ENCODE measurements at regions not wholly inside any gene's neighbourhood (a gene's known extent, or its start where the extent isn't known, plus 50 kb on each side); places are given as distances from the start of the nearest gene placed in this dataset.

- no peak overlapping the region for H3K4me3 ChIP-seq
- no peaks in the 10 kb centered on the region for H3K27me3 ChIP-seq
- WGBS, result 44% methylated on average over 5 of the region's 5 CpGs
- no peak overlapping the region for H3K27ac ChIP-seq
- TF ChIP-seq CTCF (IDR thresholded peaks at IDR 0.05) (no peak), POLR2A (IDR thresholded peaks at IDR 0.05) (no peak), EP300 (IDR thresholded peaks at IDR 0.05) (no peak), POLR2AphosphoS5 (IDR thresholded peaks at IDR 0.05) (no peak)
- no peaks in the 10 kb centered on the region for H3K36me3 ChIP-seq
- no peaks in the 10 kb centered on the region for H3K4me1 ChIP-seq
- no peak for DNase-seq (ENCODE audit: low spot score in 2 of 2)
- no peaks in the 10 kb centered on the region for H3K9me3 ChIP-seq
Measured at GRCh38 chr11:127114035-127114434, 113.5 kb upstream of the KIRREL3 start.

- Histone ChIP-seq H3K27ac (no peak overlapping the region), H3K36me3 (no peaks in the 10 kb centered on the region), H3K9me3 (no peaks in the 10 kb centered on the region), H3K4me1 (no peaks in the 10 kb centered on the region), H3K4me3 (no peak overlapping the region), H3K27me3 (no peaks in the 10 kb centered on the region)
- 52% methylated on average over 6 of the region's 6 CpGs for WGBS
- DNase-seq (ENCODE audit: low spot score in 2 of 2), result no peak
- TF ChIP-seq EP300 (IDR thresholded peaks at IDR 0.05) (no peak), POLR2A (IDR thresholded peaks at IDR 0.05) (no peak), CTCF (IDR thresholded peaks at IDR 0.05) (no peak), POLR2AphosphoS5 (IDR thresholded peaks at IDR 0.05) (no peak)
Measured at GRCh38 chr11:127110542-127110941, 110.0 kb upstream of the KIRREL3 start.

GRCh38 chr11:127109796-127110480 is 109.4 kb upstream of the KIRREL3 start:
- H3K4me3 ChIP-seq, result no peak overlapping the region
- no peaks in the 10 kb centered on the region for H3K9me3 ChIP-seq
- H3K36me3 ChIP-seq, result no peaks in the 10 kb centered on the region
- no peak overlapping the region for H3K27ac ChIP-seq
- no peaks in the 10 kb centered on the region for H3K27me3 ChIP-seq
- TF ChIP-seq EP300 (IDR thresholded peaks at IDR 0.05), result no peak
- no peak for TF ChIP-seq POLR2A (IDR thresholded peaks at IDR 0.05)
- no peak for TF ChIP-seq CTCF (IDR thresholded peaks at IDR 0.05)
- no peak for TF ChIP-seq POLR2AphosphoS5 (IDR thresholded peaks at IDR 0.05)
- WGBS, result 59% methylated on average over 5 of the region's 5 CpGs
- no peak for DNase-seq (ENCODE audit: low spot score in 2 of 2)
- H3K4me1 ChIP-seq, result no peaks in the 10 kb centered on the region

- TF ChIP-seq EP300 (IDR thresholded peaks at IDR 0.05) (no peak), POLR2AphosphoS5 (IDR thresholded peaks at IDR 0.05) (no peak), POLR2A (IDR thresholded peaks at IDR 0.05) (no peak), CTCF (IDR thresholded peaks at IDR 0.05) (no peak)
- no peaks in the 10 kb centered on the region for H3K4me1 ChIP-seq
- H3K27ac ChIP-seq, result no peak overlapping the region
- H3K4me3 ChIP-seq, result no peak overlapping the region
- H3K27me3 ChIP-seq, result no peaks in the 10 kb centered on the region
- no peaks in the 10 kb centered on the region for H3K9me3 ChIP-seq
- no peaks in the 10 kb centered on the region for H3K36me3 ChIP-seq
- no peak for DNase-seq (ENCODE audit: low spot score in 2 of 2)
- 67% methylated on average over 3 of the region's 3 CpGs for WGBS
Measured at GRCh38 chr11:127108838-127109237, 108.3 kb upstream of the KIRREL3 start.

- DNase-seq (ENCODE audit: low spot score in 2 of 2), result no peak
- Histone ChIP-seq H3K27me3 (no peaks in the 10 kb centered on the region), H3K9me3 (no peaks in the 10 kb centered on the region), H3K4me1 (no peaks in the 10 kb centered on the region), H3K36me3 (no peaks in the 10 kb centered on the region), H3K4me3 (no peak overlapping the region), H3K27ac (no peak overlapping the region)
- WGBS, result 57% methylated on average over 2 of the region's 2 CpGs
- TF ChIP-seq CTCF (IDR thresholded peaks at IDR 0.05) (no peak), POLR2A (IDR thresholded peaks at IDR 0.05) (no peak), EP300 (IDR thresholded peaks at IDR 0.05) (no peak), POLR2AphosphoS5 (IDR thresholded peaks at IDR 0.05) (no peak)
Measured at GRCh38 chr11:127106938-127107337, 106.4 kb upstream of the KIRREL3 start.

Measured in suprapubic skin (tissue), 4 donors.